A673 (cell line): ENCODE measurements at regions not wholly inside any gene's neighbourhood (a gene's known extent, or its start where the extent isn't known, plus 50 kb on each side); places are given as distances from the start of the nearest gene placed in this dataset.

Source experiments
- BruUV-seq: library from RNA; stranded (reverse); fragments of 400-500 nt; replicated peaks from 2 replicates; lab custom pipeline; 2021; lab: Mats Ljungman, UMichigan
- CTCF ChIA-PET: fragments of 300-600 bp; sonication (Branson Sonifier 250); formaldehyde crosslinking; loops from one replicate; lab custom pipeline; 2022; ENCODE audit warnings: antibody characterized with exemption; lab: Charles Lee
- POLR2A ChIA-PET: fragments of 300-600 bp; sonication (Branson Sonifier 250); formaldehyde crosslinking; loops from one replicate; lab custom pipeline; 2022; ENCODE audit warnings: antibody characterized with exemption; ENCODE audit not compliant: low non-redundant PET; lab: Charles Lee
- DNase-seq: peaks from one replicate; pipeline ENCODE4 v3.0.0-alpha.2; 2015; ENCODE audit warnings: low spot score
- H3K27ac ChIP-seq: fragments of 200-600 bp; sonication (generic); 2 replicates; pipeline ENCODE4 v1.5.1; 2016; ENCODE audit warnings: mixed run types, low read depth, mild to moderate bottlenecking, mixed read lengths, antibody characterized with exemption, low read length; ENCODE audit not compliant: poor library complexity, severe bottlenecking
- H3K27me3 ChIP-seq: fragments of 200-600 bp; sonication (generic); replicated peaks from 2 replicates; pipeline ENCODE4 v1.6.1; 2017; ENCODE audit warnings: mixed run types, low read depth, mild to moderate bottlenecking, mixed read lengths, antibody characterized with exemption, low read length; ENCODE audit not compliant: insufficient read depth, poor library complexity
- H3K36me3 ChIP-seq: fragments of 200-600 bp; sonication (generic); 2 replicates; pipeline ENCODE4 v1.6.1; 2016; ENCODE audit warnings: mixed run types, mild to moderate bottlenecking, mixed read lengths, antibody characterized with exemption, low read length; ENCODE audit not compliant: insufficient read depth, poor library complexity, severe bottlenecking
- H3K4me1 ChIP-seq: fragments of 200-600 bp; sonication (generic); 2 replicates; pipeline ENCODE4 v1.6.1; 2017; ENCODE audit warnings: mixed run types, mild to moderate bottlenecking, mixed read lengths, antibody characterized with exemption, low read length; ENCODE audit not compliant: insufficient read depth, poor library complexity, severe bottlenecking
- H3K4me3 ChIP-seq: fragments of 200-600 bp; sonication (generic); 2 replicates; pipeline ENCODE4 v1.5.1; 2016; ENCODE audit warnings: low read depth, mixed run types, mild to moderate bottlenecking, mixed read lengths, low read length; ENCODE audit not compliant: poor library complexity, severe bottlenecking
- H3K9me3 ChIP-seq: fragments of 200-600 bp; sonication (generic); 2 replicates; pipeline ENCODE4 v1.6.1; 2016; ENCODE audit warnings: mixed run types, low read depth, mild to moderate bottlenecking, mixed read lengths, antibody characterized with exemption, low read length; ENCODE audit not compliant: poor library complexity, severe bottlenecking
- EZH2 ChIP-seq: fragments of 200-600 bp; sonication (generic); IDR thresholded peaks from 2 replicates; pipeline ENCODE4 v1.6.1; 2017; ENCODE audit warnings: borderline replicate concordance, low read depth, mild to moderate bottlenecking, mixed read lengths, antibody characterized with exemption, low read length; ENCODE audit not compliant: poor library complexity, severe bottlenecking
- intact Hi-C: fragments of 100-400 bp; cut with micrococcal nuclease; formaldehyde crosslinking; loops from one replicate; pipeline ENCODE4 v1.10.0; 2022; ENCODE audit not compliant: unreplicated experiment
- TF ChIP-seq, protein P1 (sequence below): fragments of 300-800, 200-600 bp; sonication (generic); conservative IDR thresholded peaks from 2 replicates; pipeline ENCODE4 v1.5.1; 2017; ENCODE audit warnings: low read depth, mild to moderate bottlenecking, antibody characterized with exemption, low read length, moderate library complexity, mixed read lengths

DNA sequence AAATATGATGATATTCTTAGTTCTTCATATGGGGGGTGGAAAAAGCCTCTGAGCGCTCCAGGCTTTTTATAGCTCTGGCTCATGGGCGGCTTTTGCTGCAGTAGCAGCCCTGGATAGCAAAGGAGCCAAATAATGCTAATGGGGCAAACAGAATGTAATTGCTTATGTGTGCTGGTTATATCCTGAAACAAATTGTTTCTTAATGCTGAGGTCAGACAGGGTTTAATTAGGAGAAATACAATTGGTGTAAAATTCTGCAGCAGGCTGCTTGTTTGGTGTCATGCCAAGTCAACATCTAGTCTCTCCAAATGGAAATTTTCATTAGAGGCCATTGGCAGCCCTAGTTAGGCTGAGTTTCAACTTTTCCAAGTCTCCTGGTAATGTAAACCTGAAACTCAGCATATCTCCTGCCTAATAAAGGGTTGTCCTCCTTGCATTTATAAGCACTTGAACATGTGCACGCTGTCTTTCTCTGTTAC is 530.1 kb upstream of the NOX3 start:
- Histone ChIP-seq H3K4me3 (no peak overlapping the region), H3K4me1 (no peaks in the 10 kb centered on the region), H3K9me3 (no peaks in the 10 kb centered on the region), H3K27ac (no peak overlapping the region), H3K36me3 (no peaks in the 10 kb centered on the region), H3K27me3 (no peaks in the 10 kb centered on the region)
- POLR2A ChIA-PET: interaction anchor here (0.7 kb wide), 1 partner anchor 127 kb away, joined by 7 read pairs; no protein-coding TSS in a partner anchor
- peak; percentile 24 for DNase-seq
- intact Hi-C loops: no loop called here
- no peak for TF ChIP-seq EZH2
- TF ChIP-seq, protein P1, sequence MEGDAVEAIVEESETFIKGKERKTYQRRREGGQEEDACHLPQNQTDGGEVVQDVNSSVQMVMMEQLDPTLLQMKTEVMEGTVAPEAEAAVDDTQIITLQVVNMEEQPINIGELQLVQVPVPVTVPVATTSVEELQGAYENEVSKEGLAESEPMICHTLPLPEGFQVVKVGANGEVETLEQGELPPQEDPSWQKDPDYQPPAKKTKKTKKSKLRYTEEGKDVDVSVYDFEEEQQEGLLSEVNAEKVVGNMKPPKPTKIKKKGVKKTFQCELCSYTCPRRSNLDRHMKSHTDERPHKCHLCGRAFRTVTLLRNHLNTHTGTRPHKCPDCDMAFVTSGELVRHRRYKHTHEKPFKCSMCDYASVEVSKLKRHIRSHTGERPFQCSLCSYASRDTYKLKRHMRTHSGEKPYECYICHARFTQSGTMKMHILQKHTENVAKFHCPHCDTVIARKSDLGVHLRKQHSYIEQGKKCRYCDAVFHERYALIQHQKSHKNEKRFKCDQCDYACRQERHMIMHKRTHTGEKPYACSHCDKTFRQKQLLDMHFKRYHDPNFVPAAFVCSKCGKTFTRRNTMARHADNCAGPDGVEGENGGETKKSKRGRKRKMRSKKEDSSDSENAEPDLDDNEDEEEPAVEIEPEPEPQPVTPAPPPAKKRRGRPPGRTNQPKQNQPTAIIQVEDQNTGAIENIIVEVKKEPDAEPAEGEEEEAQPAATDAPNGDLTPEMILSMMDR: no peak
- CTCF ChIA-PET: no interaction called here
- BruUV-seq: no TSS peak

DNA sequence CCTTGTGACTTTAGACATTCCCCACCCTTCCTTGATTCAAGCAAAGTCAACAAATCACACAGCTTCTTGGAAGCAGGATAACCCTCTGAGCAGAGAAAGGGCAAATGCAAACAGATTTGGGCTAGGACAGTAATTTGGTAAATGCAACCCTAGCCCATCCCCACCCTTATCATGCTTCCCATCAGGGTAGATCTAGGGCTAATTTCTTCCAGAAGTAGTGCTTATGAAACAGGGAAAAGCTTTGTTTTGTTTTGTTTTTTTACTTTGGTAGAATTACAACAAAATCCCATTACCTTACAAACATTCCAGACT is 525.1 kb upstream of the NOX3 start:
- H3K9me3 ChIP-seq: no peaks in the 10 kb centered on the region
- CTCF ChIA-PET: no interaction called here

DNA sequence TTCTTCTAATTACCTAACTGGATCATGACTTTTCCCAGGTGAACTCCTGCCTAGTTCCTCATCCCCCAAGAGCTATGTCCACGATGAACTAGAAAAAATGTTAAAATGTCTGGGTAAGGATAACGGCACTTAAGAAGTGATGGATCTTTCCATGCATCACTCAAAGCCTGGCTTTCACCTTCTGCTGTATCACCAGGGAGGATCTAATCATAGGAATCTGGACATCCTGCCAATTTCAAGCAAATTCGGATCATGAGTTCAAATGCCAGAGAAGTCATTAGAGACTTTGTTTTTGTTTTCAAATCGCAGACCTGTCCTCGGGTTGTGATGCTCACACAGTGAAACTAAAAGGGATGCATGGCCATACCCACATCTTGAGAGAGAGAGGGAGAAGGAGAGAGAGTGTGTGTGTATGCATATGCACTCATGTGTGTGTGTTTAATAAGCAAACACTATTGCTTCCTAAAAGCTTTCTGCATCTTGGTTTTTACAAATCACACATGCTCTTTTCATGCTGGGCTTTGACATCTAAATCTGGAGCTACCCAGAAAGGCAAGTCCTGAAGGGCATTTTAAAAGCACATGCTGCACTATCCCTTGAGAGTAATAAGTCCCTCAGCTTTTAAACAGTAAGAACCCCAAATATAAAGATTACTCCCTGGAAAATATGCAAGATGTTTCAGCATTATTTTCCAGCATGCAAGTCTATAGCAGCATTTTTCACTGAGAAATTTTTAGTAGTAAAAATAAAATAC is 524.6 kb upstream of the NOX3 start:
- no peak for DNase-seq
- H3K27ac ChIP-seq: no peak overlapping the region
- no peaks in the 10 kb centered on the region for H3K9me3 ChIP-seq
- H3K4me3 ChIP-seq: no peak overlapping the region
- TF ChIP-seq EZH2: no peak
- TF ChIP-seq, protein P1: no peak
- intact Hi-C loops: no loop called here
- H3K27me3 ChIP-seq: no peaks in the 10 kb centered on the region
- BruUV-seq: no TSS peak
- CTCF ChIA-PET: no interaction called here
- H3K36me3 ChIP-seq: no peaks in the 10 kb centered on the region
- POLR2A ChIA-PET: no interaction called here
- H3K4me1 ChIP-seq: no peaks in the 10 kb centered on the region

More for the DNA sequence above, 525.1 kb upstream of the NOX3 start:
- H3K36me3 ChIP-seq: no peaks in the 10 kb centered on the region
- POLR2A ChIA-PET: interaction anchor here (0.6 kb wide), 1 partner anchor 12 kb away, joined by 3 read pairs; no protein-coding TSS in a partner anchor
- no peak for DNase-seq
- H3K27me3 ChIP-seq: no peaks in the 10 kb centered on the region
- H3K27ac ChIP-seq: no peak overlapping the region
- no peak overlapping the region for H3K4me3 ChIP-seq
- no TSS peak for BruUV-seq
- no peak for TF ChIP-seq EZH2
- TF ChIP-seq, protein P1: no peak
- H3K4me1 ChIP-seq: no peaks in the 10 kb centered on the region
- intact Hi-C loops: no loop called here
